ENCODE measurements at regions not wholly inside any gene's neighbourhood (a gene's known extent, or its start where the extent isn't known, plus 50 kb on each side); places are given as distances from the start of the nearest gene placed in this dataset.

DNA sequence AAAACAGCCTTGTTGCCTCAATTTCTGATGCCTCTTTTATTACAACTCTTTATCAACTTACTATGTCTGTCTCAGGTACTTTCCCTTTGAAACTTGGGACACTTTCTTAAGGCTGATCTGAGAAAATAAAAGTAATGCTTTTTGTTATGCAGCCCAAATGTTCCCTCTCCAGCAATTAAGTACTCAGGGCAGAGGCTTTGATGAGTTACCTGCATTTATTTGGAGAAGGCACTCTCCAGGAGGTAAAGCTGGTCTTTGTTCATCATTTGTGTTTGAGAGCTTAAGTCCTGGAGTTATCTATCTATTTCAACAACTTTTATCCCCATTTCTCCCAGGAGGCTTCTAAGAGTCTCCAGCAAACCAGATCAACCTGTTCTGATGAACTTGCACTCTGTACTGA is 259.2 kb downstream of the ASXL3 start:
- no peak overlapping the region for H3K27ac ChIP-seq
- TF ChIP-seq ZFX (IDR thresholded peaks at IDR 0.05): no peak
- TF ChIP-seq, protein P1, sequence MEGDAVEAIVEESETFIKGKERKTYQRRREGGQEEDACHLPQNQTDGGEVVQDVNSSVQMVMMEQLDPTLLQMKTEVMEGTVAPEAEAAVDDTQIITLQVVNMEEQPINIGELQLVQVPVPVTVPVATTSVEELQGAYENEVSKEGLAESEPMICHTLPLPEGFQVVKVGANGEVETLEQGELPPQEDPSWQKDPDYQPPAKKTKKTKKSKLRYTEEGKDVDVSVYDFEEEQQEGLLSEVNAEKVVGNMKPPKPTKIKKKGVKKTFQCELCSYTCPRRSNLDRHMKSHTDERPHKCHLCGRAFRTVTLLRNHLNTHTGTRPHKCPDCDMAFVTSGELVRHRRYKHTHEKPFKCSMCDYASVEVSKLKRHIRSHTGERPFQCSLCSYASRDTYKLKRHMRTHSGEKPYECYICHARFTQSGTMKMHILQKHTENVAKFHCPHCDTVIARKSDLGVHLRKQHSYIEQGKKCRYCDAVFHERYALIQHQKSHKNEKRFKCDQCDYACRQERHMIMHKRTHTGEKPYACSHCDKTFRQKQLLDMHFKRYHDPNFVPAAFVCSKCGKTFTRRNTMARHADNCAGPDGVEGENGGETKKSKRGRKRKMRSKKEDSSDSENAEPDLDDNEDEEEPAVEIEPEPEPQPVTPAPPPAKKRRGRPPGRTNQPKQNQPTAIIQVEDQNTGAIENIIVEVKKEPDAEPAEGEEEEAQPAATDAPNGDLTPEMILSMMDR (conservative IDR thresholded peaks at IDR 0.05): no peak

- no peak overlapping the region for H3K27ac ChIP-seq
- TF ChIP-seq ZFX (IDR thresholded peaks at IDR 0.05): no peak
- TF ChIP-seq, protein P1 (conservative IDR thresholded peaks at IDR 0.05): no peak
These were observed 258.5 kb downstream of the ASXL3 start for GRCh38 chr18:33836564-33836963.

- TF ChIP-seq, protein P1 (conservative IDR thresholded peaks at IDR 0.05): no peak
- no peak for TF ChIP-seq ZFX (IDR thresholded peaks at IDR 0.05)
- no peak overlapping the region for H3K27ac ChIP-seq
These were observed 257.4 kb downstream of the ASXL3 start for GRCh38 chr18:33835419-33835818.

DNA sequence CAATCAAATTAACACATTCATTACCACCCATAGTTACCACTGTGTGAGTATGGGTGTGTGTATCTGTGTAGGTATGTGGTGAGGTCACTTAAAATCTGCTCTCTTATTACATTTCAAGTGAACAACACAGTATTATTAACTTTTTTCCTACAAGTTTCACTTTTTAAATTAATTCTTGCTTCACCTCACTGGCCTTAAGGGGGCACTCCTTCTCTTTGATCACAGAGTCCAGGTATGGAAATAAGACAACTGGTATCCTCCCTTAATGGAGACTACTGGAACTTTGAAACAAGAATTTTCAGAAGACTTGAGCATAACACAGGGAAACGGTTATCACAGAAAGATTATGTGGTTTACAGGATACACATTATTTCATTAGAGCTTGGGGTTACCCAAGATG is 255.8 kb downstream of the ASXL3 start:
- no peak overlapping the region for H3K27ac ChIP-seq
- TF ChIP-seq, protein P1 (conservative IDR thresholded peaks at IDR 0.05): peak; percentile 22
- no peak for TF ChIP-seq ZFX (IDR thresholded peaks at IDR 0.05)

GRCh38 chr18:33831424-33831823 is 253.4 kb downstream of the ASXL3 start:
- no peak overlapping the region for H3K27ac ChIP-seq
- no peak for TF ChIP-seq ZFX (IDR thresholded peaks at IDR 0.05)
- TF ChIP-seq, protein P1 (conservative IDR thresholded peaks at IDR 0.05): no peak

GRCh38 chr18:33830213-33830612 is 252.2 kb downstream of the ASXL3 start:
- H3K27ac ChIP-seq: no peak overlapping the region
- no peak for TF ChIP-seq ZFX (IDR thresholded peaks at IDR 0.05)
- TF ChIP-seq, protein P1 (conservative IDR thresholded peaks at IDR 0.05): no peak

- no peak overlapping the region for H3K27ac ChIP-seq
- TF ChIP-seq, protein P1 (conservative IDR thresholded peaks at IDR 0.05): no peak
- TF ChIP-seq ZFX (IDR thresholded peaks at IDR 0.05): no peak
These were observed 250.9 kb downstream of the ASXL3 start for GRCh38 chr18:33828949-33829348.
